SK-N-MC (cell line): ENCODE measurements at regions not wholly inside any gene's neighbourhood (a gene's known extent, or its start where the extent isn't known, plus 50 kb on each side); places are given as distances from the start of the nearest gene placed in this dataset.

Source experiments
- EZH2 ChIP-seq: fragments of 200-600 bp; sonication (generic); IDR thresholded peaks from one replicate; pipeline ENCODE4 v1.6.1; 2017; ENCODE audit warnings: antibody characterized with exemption
- FOXP2 ChIP-seq: optimal IDR thresholded peaks from 2 replicates; pipeline ENCODE3; 2011; ENCODE audit warnings: mild to moderate bottlenecking, moderate library complexity; ENCODE audit not compliant: insufficient read depth; ENCODE audit errors: extremely low read length, control extremely low read depth
- POLR2AphosphoS5 ChIP-seq: IDR thresholded peaks from 2 replicates; pipeline ENCODE4 v1.6.1; 2012; ENCODE audit warnings: mild to moderate bottlenecking, low read depth, low read length, borderline replicate concordance

- TF ChIP-seq EZH2 (no peak), POLR2AphosphoS5 (no peak), FOXP2 (no peak)
These were observed 343.5 kb upstream of the RGS6 start for GRCh38 chr14:71588576-71589215.
